GM13977 (cell line): ENCODE measurements at regions not wholly inside any gene's neighbourhood (a gene's known extent, or its start where the extent isn't known, plus 50 kb on each side); places are given as distances from the start of the nearest gene placed in this dataset.
A peak's percentile ranks its signal among the peaks of the same experiment; 100 is the strongest.

Experiments used
- DNase-seq: peaks from one replicate; pipeline ENCODE4 v3.0.0; 2012; ENCODE audit warnings: low spot score
- in situ Hi-C: fragments of 300-500 bp; cut with MboI; formaldehyde crosslinking; loops from one replicate; pipeline ENCODE4 v1.12.0; 2022; ENCODE audit warnings: low sequenced_read_pairs, low pct_unique_long_range_greater_than_20kb, mixed read lengths, inconsistent platforms; ENCODE audit not compliant: unreplicated experiment
- TF ChIP-seq, protein P1 (sequence below): IDR thresholded peaks from 2 replicates; pipeline ENCODE4 v1.5.1; 2012; ENCODE audit warnings: mild to moderate bottlenecking, control low read depth; ENCODE audit not compliant: insufficient read depth; ENCODE audit errors: extremely low read depth, missing control alignments

DNA sequence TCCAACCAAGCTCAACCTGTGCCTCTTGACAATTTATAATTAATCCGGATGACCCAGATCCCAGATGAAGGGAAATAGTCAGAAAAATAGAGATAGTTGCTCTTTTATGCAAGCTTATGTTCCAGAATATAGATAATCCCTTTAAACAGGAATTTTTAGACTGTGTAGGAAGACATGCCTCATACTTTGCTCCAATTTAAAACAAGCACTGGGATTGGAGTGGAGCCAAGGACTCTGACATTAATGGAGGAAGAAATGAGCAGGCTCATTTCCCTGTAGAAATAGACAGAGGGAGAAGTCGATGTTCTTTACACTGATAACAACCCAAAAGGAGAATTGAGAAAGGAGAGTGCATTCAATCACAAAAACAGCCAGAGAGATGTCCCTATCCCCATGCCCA lies 70.1 kb upstream of the LRRC55 start:
- in situ Hi-C loops: no loop called here
- DNase-seq: no peak
- TF ChIP-seq, protein P1, sequence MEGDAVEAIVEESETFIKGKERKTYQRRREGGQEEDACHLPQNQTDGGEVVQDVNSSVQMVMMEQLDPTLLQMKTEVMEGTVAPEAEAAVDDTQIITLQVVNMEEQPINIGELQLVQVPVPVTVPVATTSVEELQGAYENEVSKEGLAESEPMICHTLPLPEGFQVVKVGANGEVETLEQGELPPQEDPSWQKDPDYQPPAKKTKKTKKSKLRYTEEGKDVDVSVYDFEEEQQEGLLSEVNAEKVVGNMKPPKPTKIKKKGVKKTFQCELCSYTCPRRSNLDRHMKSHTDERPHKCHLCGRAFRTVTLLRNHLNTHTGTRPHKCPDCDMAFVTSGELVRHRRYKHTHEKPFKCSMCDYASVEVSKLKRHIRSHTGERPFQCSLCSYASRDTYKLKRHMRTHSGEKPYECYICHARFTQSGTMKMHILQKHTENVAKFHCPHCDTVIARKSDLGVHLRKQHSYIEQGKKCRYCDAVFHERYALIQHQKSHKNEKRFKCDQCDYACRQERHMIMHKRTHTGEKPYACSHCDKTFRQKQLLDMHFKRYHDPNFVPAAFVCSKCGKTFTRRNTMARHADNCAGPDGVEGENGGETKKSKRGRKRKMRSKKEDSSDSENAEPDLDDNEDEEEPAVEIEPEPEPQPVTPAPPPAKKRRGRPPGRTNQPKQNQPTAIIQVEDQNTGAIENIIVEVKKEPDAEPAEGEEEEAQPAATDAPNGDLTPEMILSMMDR: no peak

GRCh38 chr11:57116654-57117053 lies 65.1 kb upstream of the LRRC55 start:
- TF ChIP-seq, protein P1: peak; percentile 54
- peak; percentile 7 for DNase-seq
- in situ Hi-C loops: no loop called here

GRCh38 chr11:57120192-57120965 lies 61.4 kb upstream of the LRRC55 start:
- TF ChIP-seq, protein P1: no peak
- in situ Hi-C loops: no loop called here
- DNase-seq: no peak

DNA sequence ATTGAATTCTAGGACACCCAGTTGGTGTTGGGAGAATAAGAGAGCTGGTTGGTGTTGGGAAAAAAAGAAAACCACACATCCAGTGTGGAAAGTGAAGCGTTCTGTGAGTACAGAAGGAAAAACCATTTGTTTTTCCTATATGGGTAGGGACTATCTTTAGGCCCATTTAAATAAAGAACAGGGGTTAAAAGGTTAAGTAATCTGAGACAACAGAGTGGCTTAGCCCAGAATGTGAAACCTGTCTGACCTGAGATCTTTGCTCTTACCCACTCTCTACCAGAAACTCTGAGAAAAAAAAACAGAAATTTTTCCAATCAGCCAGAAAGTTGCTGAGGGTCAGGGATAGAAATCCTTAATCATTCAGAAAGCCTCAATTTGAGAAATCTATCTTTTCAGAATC lies 59.8 kb upstream of the LRRC55 start:
- DNase-seq: no peak
- in situ Hi-C loops: no loop called here
- TF ChIP-seq, protein P1: no peak

GRCh38 chr11:57123590-57123989 lies 58.2 kb upstream of the LRRC55 start:
- in situ Hi-C loops: no loop called here
- no peak for DNase-seq
- TF ChIP-seq, protein P1: no peak

- DNase-seq: no peak
- in situ Hi-C loops: no loop called here
- TF ChIP-seq, protein P1: no peak
Measured at GRCh38 chr11:57124505-57124904, 57.2 kb upstream of the LRRC55 start.
